Calu3 (cell line): ENCODE measurements at regions not wholly inside any gene's neighbourhood (a gene's known extent, or its start where the extent isn't known, plus 50 kb on each side); places are given as distances from the start of the nearest gene placed in this dataset.

Experiments
- BruUV-seq: library from RNA; stranded (reverse); fragments of 400-500 nt; replicated peaks from 2 replicates; lab custom pipeline; 2021; lab: Mats Ljungman, UMichigan
- CTCF ChIA-PET: fragments of 300-600 bp; sonication (Branson Sonifier 250); formaldehyde crosslinking; loops from one replicate; lab custom pipeline; 2022; ENCODE audit warnings: antibody characterized with exemption; lab: Charles Lee
- DNase-seq: peaks from one replicate; pipeline ENCODE4 v3.0.0; 2022
- H3K27ac Mint-ChIP-seq: one replicate; pipeline ENCODE4 v1.8.0; 2022; ENCODE audit warnings: mixed read lengths; ENCODE audit not compliant: unreplicated experiment
- H3K27me3 Mint-ChIP-seq: one replicate; pipeline ENCODE4 v1.8.0; 2022; ENCODE audit warnings: mixed read lengths; ENCODE audit not compliant: unreplicated experiment
- H3K36me3 Mint-ChIP-seq: one replicate; pipeline ENCODE4 v1.8.0; 2022; ENCODE audit warnings: mild to moderate bottlenecking, moderate library complexity, mixed read lengths; ENCODE audit not compliant: insufficient read depth, unreplicated experiment
- H3K4me1 Mint-ChIP-seq: one replicate; pipeline ENCODE4 v1.8.0; 2022; ENCODE audit warnings: mild to moderate bottlenecking, low read depth, mixed read lengths; ENCODE audit not compliant: unreplicated experiment
- H3K4me3 Mint-ChIP-seq: one replicate; pipeline ENCODE4 v1.8.0; 2022; ENCODE audit warnings: mild to moderate bottlenecking, low read depth, moderate library complexity, mixed read lengths; ENCODE audit not compliant: unreplicated experiment
- H3K9me3 Mint-ChIP-seq: one replicate; pipeline ENCODE4 v1.8.0; 2022; ENCODE audit warnings: low read depth, mixed read lengths; ENCODE audit not compliant: unreplicated experiment
- CTCF ChIP-seq: fragments of 200-600 bp; IDR thresholded peaks from one replicate; pipeline ENCODE4 v1.8.0; 2022; ENCODE audit warnings: antibody characterized with exemption; ENCODE audit not compliant: unreplicated experiment
- intact Hi-C: fragments of 100-400 bp; cut with micrococcal nuclease; formaldehyde crosslinking; loops from one replicate; pipeline ENCODE4 v1.10.0; 2022; ENCODE audit not compliant: unreplicated experiment

DNA sequence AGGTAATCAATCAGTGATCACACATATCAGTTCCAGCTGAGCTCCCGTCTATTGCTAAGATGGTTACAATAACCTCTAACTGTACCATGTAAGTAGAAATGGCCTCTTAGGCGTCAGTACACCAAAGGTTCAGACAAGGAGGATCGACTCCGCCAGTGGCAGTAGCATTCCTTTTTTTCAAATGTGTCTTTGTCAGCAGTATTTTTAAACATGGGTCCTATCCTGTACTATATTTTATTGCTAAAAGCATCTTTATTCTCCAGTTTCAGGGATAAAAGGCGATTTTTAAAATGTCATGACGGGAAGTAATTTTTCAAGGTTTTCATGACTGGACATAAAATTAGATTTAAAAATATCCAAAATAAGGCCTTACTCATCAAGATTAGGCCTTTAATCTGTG is 64.8 kb upstream of the TBCA start:
- H3K4me1 Mint-ChIP-seq: no peaks in the 10 kb centered on the region
- intact Hi-C loops: no loop called here
- TF ChIP-seq CTCF: no peak
- no peaks in the 10 kb centered on the region for H3K36me3 Mint-ChIP-seq
- no peaks in the 10 kb centered on the region for H3K9me3 Mint-ChIP-seq
- peaks cover 8% of the 10 kb centered on the region for H3K27me3 Mint-ChIP-seq
- no peak for DNase-seq
- CTCF ChIA-PET: no interaction called here
- no peak overlapping the region for H3K4me3 Mint-ChIP-seq
- BruUV-seq: no TSS peak
- H3K27ac Mint-ChIP-seq: no peak overlapping the region

- CTCF ChIA-PET: no interaction called here
- BruUV-seq: no TSS peak
- DNase-seq: no peak
- H3K36me3 Mint-ChIP-seq: no peaks in the 10 kb centered on the region
- H3K9me3 Mint-ChIP-seq: no peaks in the 10 kb centered on the region
- no peaks in the 10 kb centered on the region for H3K4me1 Mint-ChIP-seq
- TF ChIP-seq CTCF: no peak
- no peak overlapping the region for H3K27ac Mint-ChIP-seq
- no peak overlapping the region for H3K4me3 Mint-ChIP-seq
- H3K27me3 Mint-ChIP-seq: peaks cover 8% of the 10 kb centered on the region
- intact Hi-C loops: no loop called here
Measured at GRCh38 chr5:77839691-77840090, 63.6 kb upstream of the TBCA start.

DNA sequence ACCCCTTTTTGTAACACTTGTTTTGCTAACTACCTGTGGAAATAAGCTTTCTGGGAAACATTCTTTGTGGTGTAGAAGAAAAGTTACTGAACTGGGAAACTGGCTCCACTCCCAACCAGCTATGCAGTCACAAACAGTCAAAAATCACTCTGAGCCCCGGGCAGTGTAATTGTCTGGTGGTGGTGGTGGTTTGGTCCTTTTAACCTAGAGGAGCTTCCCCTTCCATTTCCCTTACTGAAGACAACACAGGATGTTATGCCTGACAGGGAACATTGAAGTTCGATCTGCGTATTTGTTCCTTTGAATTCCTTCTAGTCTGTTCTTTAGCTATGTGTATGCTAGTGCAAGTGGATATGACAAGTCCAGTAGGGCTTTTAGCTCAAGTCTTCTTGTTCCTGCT is 56.8 kb upstream of the TBCA start:
- H3K4me1 Mint-ChIP-seq: no peaks in the 10 kb centered on the region
- no peak for DNase-seq
- CTCF ChIA-PET: interaction anchor here (1.2 kb wide), 1 partner anchor 152 kb away, joined by 3 read pairs; no protein-coding TSS in a partner anchor
- no peaks in the 10 kb centered on the region for H3K9me3 Mint-ChIP-seq
- no peak for TF ChIP-seq CTCF
- intact Hi-C loops: no loop called here
- peaks cover 60% of the 10 kb centered on the region for H3K27me3 Mint-ChIP-seq
- no peak overlapping the region for H3K4me3 Mint-ChIP-seq
- H3K36me3 Mint-ChIP-seq: no peaks in the 10 kb centered on the region
- no peak overlapping the region for H3K27ac Mint-ChIP-seq
- BruUV-seq: no TSS peak

DNA sequence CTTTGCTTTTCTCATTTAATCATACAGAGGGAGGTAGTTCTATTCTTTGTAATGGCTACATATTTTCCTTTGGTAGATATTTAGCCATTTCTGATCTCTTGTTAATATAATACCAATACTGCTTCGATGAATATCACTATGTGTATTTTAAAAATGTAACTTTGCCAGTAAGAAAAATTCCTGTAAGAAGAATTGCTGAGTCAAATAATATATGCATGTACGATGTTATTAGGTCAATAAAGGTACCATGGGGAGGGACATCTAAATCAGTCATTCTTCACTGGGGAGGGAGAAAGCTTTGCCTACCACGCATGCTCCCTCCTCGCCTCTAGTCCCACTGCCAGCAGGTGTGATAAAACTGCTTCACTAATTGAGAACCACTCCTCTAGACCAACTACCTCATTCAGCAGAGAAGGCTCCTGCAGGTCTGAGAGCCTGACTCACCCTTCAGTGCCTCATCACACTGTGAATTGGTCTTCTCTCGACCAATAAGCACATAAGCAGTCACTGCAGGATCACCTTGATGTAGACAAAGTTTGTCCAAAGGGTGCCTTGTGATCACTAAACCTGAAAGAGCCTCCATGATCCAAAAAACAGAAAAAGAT is 56.1 kb upstream of the TBCA start:
- no peaks in the 10 kb centered on the region for H3K4me1 Mint-ChIP-seq
- no TSS peak for BruUV-seq
- no peak for DNase-seq
- no peak for TF ChIP-seq CTCF
- no peak overlapping the region for H3K4me3 Mint-ChIP-seq
- H3K9me3 Mint-ChIP-seq: no peaks in the 10 kb centered on the region
- intact Hi-C loops: no loop called here
- CTCF ChIA-PET: no interaction called here
- H3K27ac Mint-ChIP-seq: no peak overlapping the region
- H3K27me3 Mint-ChIP-seq: peaks cover 60% of the 10 kb centered on the region
- no peaks in the 10 kb centered on the region for H3K36me3 Mint-ChIP-seq
